WERI-Rb-1 (cell line): ENCODE measurements at regions not wholly inside any gene's neighbourhood (a gene's known extent, or its start where the extent isn't known, plus 50 kb on each side); places are given as distances from the start of the nearest gene placed in this dataset.

Experiments
- DNase-seq: peaks from one replicate; pipeline ENCODE4 v3.0.0-alpha.2; 2020
- H3K27ac ChIP-seq: fragments of 250-450 bp; sonication (Bioruptor Pico); 2 replicates; pipeline ENCODE4 v1.5.1; 2020; ENCODE audit warnings: mild to moderate bottlenecking, moderate library complexity
- H3K27me3 ChIP-seq: fragments of 250-450 bp; sonication (Bioruptor Pico); 2 replicates; pipeline ENCODE4 v1.5.1; 2021; ENCODE audit warnings: mild to moderate bottlenecking, low read depth, moderate library complexity; ENCODE audit not compliant: insufficient read depth, severe bottlenecking
- H3K36me3 ChIP-seq: fragments of 250-450 bp; sonication (Bioruptor Pico); 2 replicates; pipeline ENCODE4 v1.5.1; 2020; ENCODE audit warnings: mild to moderate bottlenecking, moderate library complexity
- H3K4me3 ChIP-seq: 2 replicates; pipeline ENCODE4 v1.5.1; 2011; ENCODE audit warnings: low read depth, mild to moderate bottlenecking, control low read depth, low read length
- H3K9me3 ChIP-seq: fragments of 250-450 bp; sonication (Bioruptor Pico); 2 replicates; pipeline ENCODE4 v1.5.1; 2021; ENCODE audit warnings: mild to moderate bottlenecking, moderate library complexity; ENCODE audit not compliant: severe bottlenecking
- CTCF ChIP-seq: IDR thresholded peaks from 2 replicates; pipeline ENCODE4 v1.5.1; 2011; ENCODE audit warnings: low read depth, mild to moderate bottlenecking, control low read depth, inconsistent platforms, low read length

GRCh38 chr22:48262596-48263430 lies 1500.4 kb downstream of the TBC1D22A start:
- Histone ChIP-seq H3K36me3 (no peaks in the 10 kb centered on the region), H3K4me3 (no peak overlapping the region), H3K27ac (no peak overlapping the region), H3K27me3 (no peaks in the 10 kb centered on the region), H3K9me3 (no peaks in the 10 kb centered on the region)
- DNase-seq, result no peak
- no peak for TF ChIP-seq CTCF

GRCh38 chr22:48261706-48262105 lies 1499.3 kb downstream of the TBC1D22A start:
- TF ChIP-seq CTCF, result peak; percentile 38
- Histone ChIP-seq H3K9me3 (no peaks in the 10 kb centered on the region), H3K27ac (no peak overlapping the region), H3K27me3 (no peaks in the 10 kb centered on the region), H3K4me3 (no peak overlapping the region), H3K36me3 (no peaks in the 10 kb centered on the region)
- no peak for DNase-seq

- no peak overlapping the region for H3K27ac ChIP-seq
- DNase-seq, result no peak
- no peaks in the 10 kb centered on the region for H3K36me3 ChIP-seq
- no peak for TF ChIP-seq CTCF
- H3K4me3 ChIP-seq, result no peak overlapping the region
- no peaks in the 10 kb centered on the region for H3K27me3 ChIP-seq
- H3K9me3 ChIP-seq, result no peaks in the 10 kb centered on the region
Measured at GRCh38 chr22:48261048-48261621, 1498.7 kb downstream of the TBC1D22A start.

- H3K4me3 ChIP-seq, result no peak overlapping the region
- no peaks in the 10 kb centered on the region for H3K9me3 ChIP-seq
- no peaks in the 10 kb centered on the region for H3K27me3 ChIP-seq
- TF ChIP-seq CTCF, result no peak
- H3K27ac ChIP-seq, result no peak overlapping the region
- DNase-seq, result no peak
- no peaks in the 10 kb centered on the region for H3K36me3 ChIP-seq
Measured at GRCh38 chr22:48259991-48260670, 1497.7 kb downstream of the TBC1D22A start.

GRCh38 chr22:48258811-48259210 lies 1496.4 kb downstream of the TBC1D22A start:
- H3K27ac ChIP-seq, result no peak overlapping the region
- H3K4me3 ChIP-seq, result no peak overlapping the region
- no peak for DNase-seq
- H3K27me3 ChIP-seq, result no peaks in the 10 kb centered on the region
- no peaks in the 10 kb centered on the region for H3K36me3 ChIP-seq
- H3K9me3 ChIP-seq, result no peaks in the 10 kb centered on the region
- TF ChIP-seq CTCF, result no peak
